ENCODE measurements at regions not wholly inside any gene's neighbourhood (a gene's known extent, or its start where the extent isn't known, plus 50 kb on each side); places are given as distances from the start of the nearest gene placed in this dataset.

GRCh38 chr4:43718369-43718768 is 730.2 kb downstream of the KCTD8 start:
- BruUV-seq (replicated peaks), result no TSS peak
- peaks cover 14% of the 10 kb centered on the region for H3K9me3 ChIP-seq (ENCODE audit: low read length)
- 13% methylated on average over 2 of the region's 2 CpGs for WGBS (ENCODE audit: low lambda C conversion rate)
- no peak for TF ChIP-seq ZMYM3 (CRISPR knock-in tag; IDR thresholded peaks at IDR 0.05)
- no peak for TF ChIP-seq ZMYM4 (CRISPR knock-in tag; IDR thresholded peaks at IDR 0.05)
- no peak for TF ChIP-seq STAG1 (CRISPR knock-in tag; IDR thresholded peaks at IDR 0.05)
- TF ChIP-seq CBX5 (CRISPR knock-in tag; IDR thresholded peaks at IDR 0.05; ENCODE audit: borderline replicate concordance), result no peak
- TF ChIP-seq ZBTB8A (CRISPR knock-in tag; IDR thresholded peaks at IDR 0.05; ENCODE audit: borderline replicate concordance, low read depth), result no peak
- no peak for TF ChIP-seq BRD4 (CRISPR knock-in tag; IDR thresholded peaks at IDR 0.05)
- no peak for TF ChIP-seq PCBP2 (optimal IDR thresholded peaks at IDR 0.05; ENCODE audit: low read depth, low read length, poor library complexity, severe bottlenecking)
- TF ChIP-seq NFKB2 (CRISPR knock-in tag; IDR thresholded peaks at IDR 0.05; ENCODE audit: borderline replicate concordance), result no peak
- TF ChIP-seq KAT2B (IDR thresholded peaks at IDR 0.05; ENCODE audit: borderline replicate concordance, low read depth, low read length), result no peak
- TF ChIP-seq ZZZ3 (CRISPR knock-in tag; IDR thresholded peaks at IDR 0.05; ENCODE audit: borderline replicate concordance), result no peak
- TF ChIP-seq PTBP1 (IDR thresholded peaks at IDR 0.05; ENCODE audit: low read depth, low read length, poor library complexity, severe bottlenecking), result no peak
- TF ChIP-seq HNRNPUL1 (IDR thresholded peaks at IDR 0.05; ENCODE audit: low read depth, low read length), result no peak
- no peak for TF ChIP-seq SP5 (CRISPR knock-in tag; IDR thresholded peaks at IDR 0.05; ENCODE audit: borderline replicate concordance, low read depth)
- CTCF ChIA-PET (ENCODE audit: low intra/inter-chr PET ratio, low total read pairs), result no interaction called here
- in situ Hi-C loops (cut with HindIII; ENCODE audit: extremely low pct_ligation_motif_present, low pct_unique_long_range_greater_than_20kb) (no loop called here), intact Hi-C loops (cut with micrococcal nuclease; ENCODE audit: unreplicated experiment) (no loop called here)
- no peaks in the 10 kb centered on the region for H3K79me2 ChIP-seq (ENCODE audit: insufficient read depth, low read length)
- H3K4me3 ChIP-seq (replicated peaks in 1 of 3; ENCODE audit: insufficient read depth in 1 of 3, low read depth in 2 of 3, low read length in 3 of 3), result no peak overlapping the region
- no peak for ATAC-seq
- H3K4me1 ChIP-seq (ENCODE audit: insufficient read depth, low read length), result no peaks in the 10 kb centered on the region
- POLR2A ChIA-PET, result no interaction called here
- DNase-seq (ENCODE audit: low spot score), result no peak
- no peak overlapping the region for H3K27ac ChIP-seq (ENCODE audit: extremely low read length, insufficient read depth, low read length)
- no peak for FAIRE-seq
- H3K9ac ChIP-seq (ENCODE audit: insufficient read depth, low read depth, low read length), result no peak overlapping the region
- no peaks in the 10 kb centered on the region for H3K36me3 ChIP-seq (replicated peaks in 1 of 2; ENCODE audit: control insufficient read depth in 1 of 2, insufficient read depth in 2 of 2, low read length in 2 of 2)
- H4K20me1 ChIP-seq (ENCODE audit: insufficient read depth, low read length), result no peaks in the 10 kb centered on the region
- no peak overlapping the region for H3K4me2 ChIP-seq (ENCODE audit: low read depth, low read length)
- H3K27me3 ChIP-seq (ENCODE audit: control insufficient read depth in 1 of 2, insufficient read depth in 2 of 2, low read length in 2 of 2), result no peaks in the 10 kb centered on the region
- no peak overlapping the region for H2AFZ ChIP-seq (ENCODE audit: low read length)

Data from HepG2 (cell line).